ENCODE measurements at regions not wholly inside any gene's neighbourhood (a gene's known extent, or its start where the extent isn't known, plus 50 kb on each side); places are given as distances from the start of the nearest gene placed in this dataset.

DNA sequence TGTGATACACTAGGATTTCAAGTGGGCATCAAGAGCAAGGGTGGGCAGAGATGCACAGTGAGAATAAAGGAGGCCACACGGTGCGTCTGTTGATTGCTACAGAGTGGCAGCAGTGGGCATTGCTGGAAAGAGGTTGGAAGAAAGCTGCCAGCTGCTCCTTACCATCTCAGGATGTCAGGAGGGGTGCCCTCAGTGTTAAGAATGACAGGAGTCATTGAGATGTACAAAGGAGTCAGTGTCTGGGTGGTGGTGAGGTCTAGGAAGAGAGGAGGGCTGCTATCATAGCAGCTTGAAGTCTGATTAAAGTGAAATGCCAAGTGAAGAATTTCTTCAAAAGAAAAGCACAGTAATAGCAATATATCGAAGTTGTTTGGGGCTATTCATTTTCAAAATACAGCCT is 992.7 kb downstream of the TTLL7 start:
- TF ChIP-seq, protein P1, sequence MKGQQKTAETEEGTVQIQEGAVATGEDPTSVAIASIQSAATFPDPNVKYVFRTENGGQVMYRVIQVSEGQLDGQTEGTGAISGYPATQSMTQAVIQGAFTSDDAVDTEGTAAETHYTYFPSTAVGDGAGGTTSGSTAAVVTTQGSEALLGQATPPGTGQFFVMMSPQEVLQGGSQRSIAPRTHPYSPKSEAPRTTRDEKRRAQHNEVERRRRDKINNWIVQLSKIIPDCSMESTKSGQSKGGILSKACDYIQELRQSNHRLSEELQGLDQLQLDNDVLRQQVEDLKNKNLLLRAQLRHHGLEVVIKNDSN (IDR thresholded peaks at IDR 0.05), result no peak
- TF ChIP-seq EP300 (IDR thresholded peaks at IDR 0.05; ENCODE audit: borderline replicate concordance) (no peak), CEBPB (IDR thresholded peaks at IDR 0.05) (no peak), YY1 (IDR thresholded peaks at IDR 0.05; ENCODE audit: low read depth) (no peak), TAF1 (IDR thresholded peaks at IDR 0.05; ENCODE audit: low read depth) (no peak), FOXM1 (IDR thresholded peaks at IDR 0.05; ENCODE audit: borderline replicate concordance, low read depth) (no peak), RAD21 (IDR thresholded peaks at IDR 0.05; ENCODE audit: low read depth) (no peak), CREB1 (IDR thresholded peaks at IDR 0.05; ENCODE audit: low read depth) (no peak)
- TF ChIP-seq, protein P2, sequence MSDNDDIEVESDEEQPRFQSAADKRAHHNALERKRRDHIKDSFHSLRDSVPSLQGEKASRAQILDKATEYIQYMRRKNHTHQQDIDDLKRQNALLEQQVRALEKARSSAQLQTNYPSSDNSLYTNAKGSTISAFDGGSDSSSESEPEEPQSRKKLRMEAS (IDR thresholded peaks at IDR 0.05), result no peak

All from Ishikawa (cell line).